WTC11 (cell line): ENCODE measurements at regions not wholly inside any gene's neighbourhood (a gene's known extent, or its start where the extent isn't known, plus 50 kb on each side); places are given as distances from the start of the nearest gene placed in this dataset.

ENCODE experiments used
- ATAC-seq: fragments of 200-7000 bp; cut with Tn5 transposase; 2 replicates; pipeline ENCODE4 v1.10.0; 2021; ENCODE audit warnings: mild to moderate bottlenecking, moderate library complexity
- CTCF ChIA-PET: fragments of 300-600 bp; sonication (Branson Sonifier 250); formaldehyde crosslinking; loops from one replicate; lab custom pipeline; 2021; ENCODE audit warnings: antibody characterized with exemption; lab: Charles Lee
- POLR2A ChIA-PET: fragments of 350-600 bp; sonication (Branson Sonifier 250); formaldehyde crosslinking; loops from one replicate; lab custom pipeline; 2021; ENCODE audit warnings: antibody characterized with exemption; lab: Charles Lee
- DNase-seq: peaks from one replicate; pipeline ENCODE4 v3.0.0; 2021; ENCODE audit warnings: low spot score
- H3K27ac Mint-ChIP-seq: 2 replicates; pipeline ENCODE4 v1.8.0; 2021; ENCODE audit warnings: mixed read lengths
- H3K27me3 Mint-ChIP-seq: 2 replicates; pipeline ENCODE4 v1.8.0; 2021; ENCODE audit warnings: low read depth, mild to moderate bottlenecking, moderate library complexity, mixed read lengths
- H3K36me3 Mint-ChIP-seq: 2 replicates; pipeline ENCODE4 v1.8.0; 2021; ENCODE audit warnings: mixed read lengths
- H3K4me1 Mint-ChIP-seq: 2 replicates; pipeline ENCODE4 v1.8.0; 2022; ENCODE audit warnings: mixed read lengths
- H3K4me3 Mint-ChIP-seq: 2 replicates; pipeline ENCODE4 v1.8.0; 2021; ENCODE audit warnings: mild to moderate bottlenecking, moderate library complexity, mixed read lengths
- H3K9me3 Mint-ChIP-seq: 2 replicates; pipeline ENCODE4 v1.8.0; 2021; ENCODE audit warnings: mixed read lengths
- E2F1 ChIP-seq: sonication (generic); formaldehyde crosslinking; IDR thresholded peaks from 2 replicates; pipeline ENCODE4 v1.8.0; 2022; ENCODE audit warnings: mild to moderate bottlenecking, missing genetic modification reagents
- PRDM15 ChIP-seq: sonication (generic); formaldehyde crosslinking; IDR thresholded peaks from 2 replicates; pipeline ENCODE4 v1.8.0; 2022; ENCODE audit warnings: missing genetic modification reagents
- ZNF138 ChIP-seq: sonication (generic); formaldehyde crosslinking; conservative IDR thresholded peaks from 2 replicates; pipeline ENCODE4 v1.8.1; 2022; ENCODE audit warnings: mild to moderate bottlenecking, moderate library complexity, missing genetic modification reagents
- ZNF317 ChIP-seq: sonication (generic); formaldehyde crosslinking; IDR thresholded peaks from 2 replicates; pipeline ENCODE4 v1.8.1; 2023; ENCODE audit warnings: low read depth, mild to moderate bottlenecking, moderate library complexity, missing genetic modification reagents, borderline replicate concordance
- ZNF416 ChIP-seq: fragments of 250-450 bp; sonication (Bioruptor Pico); IDR thresholded peaks from 2 replicates; pipeline ENCODE4 v1.9.0; 2021; ENCODE audit warnings: mild to moderate bottlenecking, inconsistent platforms
- TF ChIP-seq, protein P1 (sequence below): sonication (generic); formaldehyde crosslinking; IDR thresholded peaks from 2 replicates; pipeline ENCODE4 v1.8.0; 2022; ENCODE audit warnings: mild to moderate bottlenecking, missing genetic modification reagents
- TF ChIP-seq, protein P2 (sequence below): sonication (generic); formaldehyde crosslinking; IDR thresholded peaks from 2 replicates; pipeline ENCODE4 v1.8.0; 2023; ENCODE audit warnings: missing genetic modification reagents, mild to moderate bottlenecking, borderline replicate concordance
- TF ChIP-seq, protein P3 (sequence below): fragments of 250-450 bp; sonication (Bioruptor Pico); IDR thresholded peaks from 2 replicates; pipeline ENCODE4 v2.1.2; 2022; ENCODE audit warnings: mild to moderate bottlenecking, moderate library complexity
- TF ChIP-seq, protein P4 (sequence below): fragments of 200-600 bp; IDR thresholded peaks from 2 replicates; pipeline ENCODE4 v1.8.0; 2022; ENCODE audit warnings: antibody characterized with exemption
- TF ChIP-seq, protein P5 (sequence below): sonication (generic); formaldehyde crosslinking; IDR thresholded peaks from 2 replicates; pipeline ENCODE4 v1.8.1; 2022; ENCODE audit warnings: mild to moderate bottlenecking, missing genetic modification reagents, moderate library complexity, borderline replicate concordance

GRCh38 chr9:102049586-102050246 lies 311.3 kb upstream of the GRIN3A start (continued):
- TF ChIP-seq, protein P1, sequence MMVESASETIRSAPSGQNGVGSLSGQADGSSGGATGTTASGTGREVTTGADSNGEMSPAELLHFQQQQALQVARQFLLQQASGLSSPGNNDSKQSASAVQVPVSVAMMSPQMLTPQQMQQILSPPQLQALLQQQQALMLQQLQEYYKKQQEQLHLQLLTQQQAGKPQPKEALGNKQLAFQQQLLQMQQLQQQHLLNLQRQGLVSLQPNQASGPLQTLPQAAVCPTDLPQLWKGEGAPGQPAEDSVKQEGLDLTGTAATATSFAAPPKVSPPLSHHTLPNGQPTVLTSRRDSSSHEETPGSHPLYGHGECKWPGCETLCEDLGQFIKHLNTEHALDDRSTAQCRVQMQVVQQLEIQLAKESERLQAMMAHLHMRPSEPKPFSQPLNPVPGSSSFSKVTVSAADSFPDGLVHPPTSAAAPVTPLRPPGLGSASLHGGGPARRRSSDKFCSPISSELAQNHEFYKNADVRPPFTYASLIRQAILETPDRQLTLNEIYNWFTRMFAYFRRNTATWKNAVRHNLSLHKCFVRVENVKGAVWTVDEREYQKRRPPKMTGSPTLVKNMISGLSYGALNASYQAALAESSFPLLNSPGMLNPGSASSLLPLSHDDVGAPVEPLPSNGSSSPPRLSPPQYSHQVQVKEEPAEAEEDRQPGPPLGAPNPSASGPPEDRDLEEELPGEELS (CRISPR knock-in tag) = no peak
- TF ChIP-seq E2F1 (CRISPR knock-in tag) = no peak
- TF ChIP-seq, protein P2, sequence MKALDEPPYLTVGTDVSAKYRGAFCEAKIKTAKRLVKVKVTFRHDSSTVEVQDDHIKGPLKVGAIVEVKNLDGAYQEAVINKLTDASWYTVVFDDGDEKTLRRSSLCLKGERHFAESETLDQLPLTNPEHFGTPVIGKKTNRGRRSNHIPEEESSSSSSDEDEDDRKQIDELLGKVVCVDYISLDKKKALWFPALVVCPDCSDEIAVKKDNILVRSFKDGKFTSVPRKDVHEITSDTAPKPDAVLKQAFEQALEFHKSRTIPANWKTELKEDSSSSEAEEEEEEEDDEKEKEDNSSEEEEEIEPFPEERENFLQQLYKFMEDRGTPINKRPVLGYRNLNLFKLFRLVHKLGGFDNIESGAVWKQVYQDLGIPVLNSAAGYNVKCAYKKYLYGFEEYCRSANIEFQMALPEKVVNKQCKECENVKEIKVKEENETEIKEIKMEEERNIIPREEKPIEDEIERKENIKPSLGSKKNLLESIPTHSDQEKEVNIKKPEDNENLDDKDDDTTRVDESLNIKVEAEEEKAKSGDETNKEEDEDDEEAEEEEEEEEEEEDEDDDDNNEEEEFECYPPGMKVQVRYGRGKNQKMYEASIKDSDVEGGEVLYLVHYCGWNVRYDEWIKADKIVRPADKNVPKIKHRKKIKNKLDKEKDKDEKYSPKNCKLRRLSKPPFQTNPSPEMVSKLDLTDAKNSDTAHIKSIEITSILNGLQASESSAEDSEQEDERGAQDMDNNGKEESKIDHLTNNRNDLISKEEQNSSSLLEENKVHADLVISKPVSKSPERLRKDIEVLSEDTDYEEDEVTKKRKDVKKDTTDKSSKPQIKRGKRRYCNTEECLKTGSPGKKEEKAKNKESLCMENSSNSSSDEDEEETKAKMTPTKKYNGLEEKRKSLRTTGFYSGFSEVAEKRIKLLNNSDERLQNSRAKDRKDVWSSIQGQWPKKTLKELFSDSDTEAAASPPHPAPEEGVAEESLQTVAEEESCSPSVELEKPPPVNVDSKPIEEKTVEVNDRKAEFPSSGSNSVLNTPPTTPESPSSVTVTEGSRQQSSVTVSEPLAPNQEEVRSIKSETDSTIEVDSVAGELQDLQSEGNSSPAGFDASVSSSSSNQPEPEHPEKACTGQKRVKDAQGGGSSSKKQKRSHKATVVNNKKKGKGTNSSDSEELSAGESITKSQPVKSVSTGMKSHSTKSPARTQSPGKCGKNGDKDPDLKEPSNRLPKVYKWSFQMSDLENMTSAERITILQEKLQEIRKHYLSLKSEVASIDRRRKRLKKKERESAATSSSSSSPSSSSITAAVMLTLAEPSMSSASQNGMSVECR (CRISPR knock-in tag) = no peak
- TF ChIP-seq, protein P3, sequence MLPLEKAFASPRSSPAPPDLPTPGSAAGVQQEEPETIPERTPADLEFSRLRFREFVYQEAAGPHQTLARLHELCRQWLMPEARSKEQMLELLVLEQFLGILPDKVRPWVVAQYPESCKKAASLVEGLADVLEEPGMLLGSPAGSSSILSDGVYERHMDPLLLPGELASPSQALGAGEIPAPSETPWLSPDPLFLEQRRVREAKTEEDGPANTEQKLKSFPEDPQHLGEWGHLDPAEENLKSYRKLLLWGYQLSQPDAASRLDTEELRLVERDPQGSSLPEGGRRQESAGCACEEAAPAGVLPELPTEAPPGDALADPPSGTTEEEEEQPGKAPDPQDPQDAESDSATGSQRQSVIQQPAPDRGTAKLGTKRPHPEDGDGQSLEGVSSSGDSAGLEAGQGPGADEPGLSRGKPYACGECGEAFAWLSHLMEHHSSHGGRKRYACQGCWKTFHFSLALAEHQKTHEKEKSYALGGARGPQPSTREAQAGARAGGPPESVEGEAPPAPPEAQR (CRISPR knock-in tag) = no peak
- no peak for TF ChIP-seq ZNF317
- TF ChIP-seq ZNF416 (CRISPR knock-in tag) = no peak

DNA sequence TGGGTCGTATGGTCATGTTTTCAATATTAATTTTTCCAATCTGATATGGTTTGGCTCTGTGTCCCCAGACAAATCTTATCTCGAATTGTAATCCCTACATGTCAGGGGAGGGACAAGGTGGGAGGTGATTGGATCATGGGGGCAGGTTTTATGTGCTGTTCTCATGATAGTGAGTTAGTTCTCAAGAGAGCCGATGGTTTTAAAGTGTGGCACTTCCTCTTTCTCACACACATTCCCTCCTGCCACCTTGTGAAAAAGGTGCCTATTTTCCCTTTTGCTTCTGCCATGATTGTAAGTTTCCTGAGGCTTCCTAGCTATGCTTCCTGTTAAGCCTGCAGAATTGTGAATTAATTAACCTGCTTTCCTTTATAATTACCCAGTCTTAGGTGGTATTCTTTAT lies 309.1 kb upstream of the GRIN3A start:
- DNase-seq (no peak), ATAC-seq (no peak)
- ChIA-PET POLR2A (no interaction called here), CTCF (no interaction called here)
- no peak overlapping the region for H3K4me3 Mint-ChIP-seq
- TF ChIP-seq, protein P4, sequence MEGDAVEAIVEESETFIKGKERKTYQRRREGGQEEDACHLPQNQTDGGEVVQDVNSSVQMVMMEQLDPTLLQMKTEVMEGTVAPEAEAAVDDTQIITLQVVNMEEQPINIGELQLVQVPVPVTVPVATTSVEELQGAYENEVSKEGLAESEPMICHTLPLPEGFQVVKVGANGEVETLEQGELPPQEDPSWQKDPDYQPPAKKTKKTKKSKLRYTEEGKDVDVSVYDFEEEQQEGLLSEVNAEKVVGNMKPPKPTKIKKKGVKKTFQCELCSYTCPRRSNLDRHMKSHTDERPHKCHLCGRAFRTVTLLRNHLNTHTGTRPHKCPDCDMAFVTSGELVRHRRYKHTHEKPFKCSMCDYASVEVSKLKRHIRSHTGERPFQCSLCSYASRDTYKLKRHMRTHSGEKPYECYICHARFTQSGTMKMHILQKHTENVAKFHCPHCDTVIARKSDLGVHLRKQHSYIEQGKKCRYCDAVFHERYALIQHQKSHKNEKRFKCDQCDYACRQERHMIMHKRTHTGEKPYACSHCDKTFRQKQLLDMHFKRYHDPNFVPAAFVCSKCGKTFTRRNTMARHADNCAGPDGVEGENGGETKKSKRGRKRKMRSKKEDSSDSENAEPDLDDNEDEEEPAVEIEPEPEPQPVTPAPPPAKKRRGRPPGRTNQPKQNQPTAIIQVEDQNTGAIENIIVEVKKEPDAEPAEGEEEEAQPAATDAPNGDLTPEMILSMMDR = no peak
- no peak for TF ChIP-seq ZNF138
- TF ChIP-seq, protein P5, sequence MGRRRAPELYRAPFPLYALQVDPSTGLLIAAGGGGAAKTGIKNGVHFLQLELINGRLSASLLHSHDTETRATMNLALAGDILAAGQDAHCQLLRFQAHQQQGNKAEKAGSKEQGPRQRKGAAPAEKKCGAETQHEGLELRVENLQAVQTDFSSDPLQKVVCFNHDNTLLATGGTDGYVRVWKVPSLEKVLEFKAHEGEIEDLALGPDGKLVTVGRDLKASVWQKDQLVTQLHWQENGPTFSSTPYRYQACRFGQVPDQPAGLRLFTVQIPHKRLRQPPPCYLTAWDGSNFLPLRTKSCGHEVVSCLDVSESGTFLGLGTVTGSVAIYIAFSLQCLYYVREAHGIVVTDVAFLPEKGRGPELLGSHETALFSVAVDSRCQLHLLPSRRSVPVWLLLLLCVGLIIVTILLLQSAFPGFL = no peak
- no peak for TF ChIP-seq PRDM15 (CRISPR knock-in tag)
- no peak overlapping the region for H3K27ac Mint-ChIP-seq
- H3K36me3 Mint-ChIP-seq = no peaks in the 10 kb centered on the region
- H3K9me3 Mint-ChIP-seq = no peaks in the 10 kb centered on the region
- H3K4me1 Mint-ChIP-seq = no peaks in the 10 kb centered on the region
- no peaks in the 10 kb centered on the region for H3K27me3 Mint-ChIP-seq
